Amniotic epithelial cell (primary cell): ENCODE measurements at regions not wholly inside any gene's neighbourhood (a gene's known extent, or its start where the extent isn't known, plus 50 kb on each side); places are given as distances from the start of the nearest gene placed in this dataset.
"Not testable (repeated sequence)": the region's sequence is repeated elsewhere in the genome, so short reads cannot be mapped to it uniquely, and the experiment has no call there.

Source experiments
- DNase-seq: peaks from one replicate; pipeline ENCODE4 v3.0.0-alpha.2; 2010; ENCODE audit warnings: low read depth

DNA sequence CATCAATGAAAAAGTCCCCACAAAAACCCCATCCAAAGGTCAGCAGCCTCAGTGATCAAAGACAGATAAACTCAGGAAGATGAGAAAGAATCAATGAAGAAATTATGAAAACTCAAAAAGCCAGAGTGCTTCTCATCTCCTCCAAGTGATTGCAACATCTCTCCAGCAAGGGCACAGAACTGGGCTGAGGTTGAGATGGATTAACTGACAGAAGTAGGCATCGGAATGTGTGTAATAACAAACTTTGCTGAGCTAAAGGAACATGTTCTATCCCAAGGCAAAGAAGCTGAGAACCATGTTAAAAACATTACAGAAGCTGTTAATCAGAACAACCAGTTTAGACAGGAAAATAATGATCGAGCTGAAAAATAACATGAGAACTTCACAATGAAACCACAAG lies 442.8 kb upstream of the SYT4 start:
- DNase-seq, result peak; percentile 56

DNA sequence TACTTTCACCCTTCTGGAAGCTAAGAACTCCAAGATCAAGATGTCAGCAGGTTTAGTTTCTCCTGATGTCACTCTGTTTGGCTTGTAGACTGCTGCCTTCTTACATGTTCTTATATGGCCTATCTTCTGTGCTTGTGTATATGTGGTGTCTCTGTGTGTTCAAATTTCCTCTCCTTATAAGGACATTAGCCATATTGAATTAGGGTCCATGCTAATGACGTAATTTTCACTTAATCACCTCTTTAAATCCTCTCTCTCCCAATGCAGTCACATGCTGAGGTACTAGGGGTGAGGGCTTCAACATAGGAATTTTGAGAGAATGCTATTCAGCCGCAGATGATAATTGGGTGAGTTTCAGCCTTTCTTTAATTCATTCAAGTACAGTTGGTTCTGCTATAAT lies 458.3 kb upstream of the SYT4 start:
- DNase-seq, result peak; percentile 1

DNA sequence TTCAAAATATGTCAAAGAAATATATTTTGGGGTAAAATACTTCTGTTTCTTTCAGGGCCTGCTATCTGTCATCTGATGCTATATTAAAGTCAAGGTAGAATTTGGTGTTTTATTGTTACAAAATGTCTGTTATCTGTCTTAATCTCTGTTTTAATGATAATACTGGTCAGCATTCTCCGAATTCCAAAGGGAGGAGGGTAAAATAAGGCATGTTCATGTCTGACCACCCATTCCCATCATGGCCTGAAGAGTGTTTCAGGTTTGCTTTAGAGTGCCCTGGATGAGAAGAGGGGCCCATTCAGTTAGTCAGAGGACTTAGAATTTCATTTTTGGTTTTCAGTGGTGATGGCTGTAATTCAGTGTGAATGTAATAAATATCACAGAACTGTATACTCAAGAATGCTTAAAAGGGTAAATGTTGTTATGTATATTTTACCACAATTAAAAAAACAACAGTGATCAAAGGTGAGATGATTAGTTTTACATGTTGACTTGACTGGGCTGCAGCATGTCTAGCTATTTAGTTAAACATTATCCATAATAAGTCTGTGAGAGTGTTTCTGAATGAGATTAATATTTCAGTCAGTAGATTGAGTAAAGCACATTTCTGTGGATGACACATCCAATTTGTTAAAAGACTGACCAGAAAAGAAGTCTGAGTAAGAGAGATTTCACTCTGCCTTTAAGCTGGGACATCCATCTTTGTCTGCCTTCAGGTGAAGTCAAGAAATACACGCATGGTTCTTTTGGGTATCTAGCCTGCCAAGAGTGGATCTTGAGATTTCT lies 467.9 kb upstream of the SYT4 start:
- DNase-seq, result peak; percentile 35

DNA sequence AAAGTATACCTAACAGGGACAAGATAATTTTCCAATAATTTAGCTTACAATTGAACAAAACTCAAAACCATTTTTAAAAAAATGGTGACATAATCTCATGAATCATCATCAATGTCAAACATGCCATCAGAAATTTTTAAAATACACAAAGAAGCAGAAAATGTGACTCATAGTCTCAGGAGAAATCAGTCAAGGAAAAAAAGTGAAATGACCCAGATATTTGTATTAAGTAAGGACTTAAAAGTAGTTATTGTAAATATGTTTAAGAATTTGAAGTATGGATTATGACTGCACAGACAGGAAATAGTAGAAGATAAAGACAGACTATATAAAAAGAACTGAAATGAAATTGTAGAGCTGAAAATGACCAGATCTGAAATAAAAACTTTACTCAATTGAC lies 473.9 kb upstream of the SYT4 start:
- peak; percentile 3 for DNase-seq

DNA sequence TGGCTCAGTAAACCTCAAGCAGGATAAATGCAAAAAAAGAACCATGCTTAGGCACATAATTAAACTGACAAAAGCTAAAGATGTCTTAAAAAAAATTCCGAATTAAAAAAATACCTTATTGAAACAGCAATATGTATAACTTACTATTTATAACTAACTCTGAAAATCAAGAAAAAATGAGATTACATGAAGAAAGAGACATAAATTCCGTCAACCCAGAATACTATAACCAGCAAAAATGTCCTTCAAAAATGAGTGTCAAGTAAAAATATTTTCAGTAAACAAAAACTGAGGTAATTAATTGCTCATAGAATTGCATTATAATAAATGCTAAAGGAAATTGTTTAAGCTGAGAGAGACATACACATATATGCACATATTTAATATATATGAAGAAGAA lies 474.5 kb upstream of the SYT4 start:
- DNase-seq, result peak; percentile 21

DNA sequence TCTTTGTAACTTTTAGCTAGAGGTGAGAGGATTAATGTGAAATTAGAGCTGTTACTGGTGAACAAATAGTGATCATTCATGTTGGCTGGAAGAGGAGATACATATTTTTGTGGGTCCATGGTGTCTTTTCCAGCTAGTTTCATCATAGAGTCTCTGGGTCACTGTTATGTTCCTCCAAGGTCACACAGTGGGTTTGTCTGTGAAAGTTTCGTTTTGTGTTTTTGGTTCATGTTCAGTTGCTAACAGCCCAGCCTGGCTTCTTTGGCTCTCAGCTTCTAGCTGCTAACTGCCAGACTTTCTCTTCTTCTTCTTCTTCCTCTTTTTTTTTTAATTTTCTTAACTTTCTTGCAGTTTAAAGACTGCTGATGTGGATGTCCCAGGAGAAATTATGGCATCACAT lies 480.0 kb upstream of the SYT4 start:
- no peak for DNase-seq

DNA sequence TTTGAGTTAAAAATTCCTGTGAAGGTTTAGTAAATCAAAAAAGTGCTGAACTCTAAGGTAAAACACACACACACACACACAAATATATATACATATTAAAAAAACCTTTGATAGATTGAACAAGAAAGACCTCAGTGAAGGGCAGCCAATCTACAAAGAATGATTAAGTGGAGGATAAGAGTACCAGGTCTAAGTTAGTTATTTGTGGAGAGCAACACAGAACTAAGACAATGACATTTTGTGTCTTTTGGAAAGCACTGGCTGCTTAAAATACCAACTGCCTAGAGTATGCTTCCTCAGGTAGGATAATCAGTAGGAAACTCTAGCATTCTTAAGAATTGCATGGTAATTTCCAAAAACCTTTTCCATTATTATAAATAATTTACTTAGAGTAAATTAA lies 481.4 kb upstream of the SYT4 start:
- no peak for DNase-seq

DNA sequence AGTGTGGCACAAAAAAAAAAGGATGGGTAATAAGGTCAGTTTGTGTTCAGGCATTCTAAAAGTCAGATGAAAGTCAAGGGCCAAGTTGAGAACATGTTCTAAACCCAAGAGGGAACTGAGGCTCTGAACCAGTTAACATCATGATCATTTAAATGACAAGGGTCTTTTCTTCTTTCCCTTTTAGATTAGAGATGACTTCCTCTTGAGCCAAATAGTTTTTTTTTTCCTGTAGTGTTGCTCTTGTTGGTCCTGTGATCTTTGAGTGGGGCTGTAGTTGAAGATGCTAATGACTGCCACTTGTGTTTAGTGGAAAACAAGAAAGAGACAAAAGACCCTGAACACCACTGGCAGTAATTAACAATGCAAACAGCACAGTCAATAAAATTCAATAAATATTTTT lies 482.7 kb upstream of the SYT4 start:
- no peak for DNase-seq

DNA sequence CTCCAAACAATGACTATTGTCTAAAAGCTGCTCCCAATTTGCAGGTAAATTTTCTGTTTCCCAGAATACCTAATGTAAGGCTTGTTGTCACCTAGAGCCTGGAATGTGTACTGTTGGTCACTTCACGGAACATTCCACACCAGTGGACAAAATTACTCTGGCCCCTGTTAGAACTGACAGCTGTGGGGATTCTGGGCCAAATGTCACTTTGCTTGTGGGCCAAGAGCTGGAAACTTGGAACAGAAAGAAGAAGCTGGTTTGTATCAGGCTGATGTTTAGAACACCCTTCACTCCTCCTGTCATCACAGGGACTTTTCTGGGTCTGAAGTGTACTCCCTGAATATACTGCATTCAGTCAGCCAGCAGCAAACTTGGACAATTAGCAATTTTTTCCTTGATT lies 495.6 kb upstream of the SYT4 start:
- no peak for DNase-seq

DNA sequence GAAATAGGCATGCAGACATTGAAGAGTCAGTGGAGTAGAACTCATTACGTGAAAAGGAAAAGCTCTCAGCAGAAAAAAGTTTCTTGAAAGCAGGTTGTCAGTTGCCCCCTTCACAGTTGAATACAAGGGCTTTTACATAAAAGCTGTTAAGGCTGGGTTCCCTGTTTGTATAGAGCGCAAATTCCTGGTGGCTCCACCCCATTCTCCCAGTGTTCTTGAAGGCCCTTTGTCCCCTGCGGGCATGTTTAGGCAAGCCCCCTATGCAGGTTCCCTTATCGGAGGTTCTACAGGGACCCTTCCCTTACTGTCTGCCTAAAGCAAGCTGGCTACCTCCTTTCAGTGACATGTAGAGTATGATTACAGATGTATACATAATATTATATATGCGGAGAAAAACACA lies 497.2 kb upstream of the SYT4 start:
- no peak for DNase-seq

DNA sequence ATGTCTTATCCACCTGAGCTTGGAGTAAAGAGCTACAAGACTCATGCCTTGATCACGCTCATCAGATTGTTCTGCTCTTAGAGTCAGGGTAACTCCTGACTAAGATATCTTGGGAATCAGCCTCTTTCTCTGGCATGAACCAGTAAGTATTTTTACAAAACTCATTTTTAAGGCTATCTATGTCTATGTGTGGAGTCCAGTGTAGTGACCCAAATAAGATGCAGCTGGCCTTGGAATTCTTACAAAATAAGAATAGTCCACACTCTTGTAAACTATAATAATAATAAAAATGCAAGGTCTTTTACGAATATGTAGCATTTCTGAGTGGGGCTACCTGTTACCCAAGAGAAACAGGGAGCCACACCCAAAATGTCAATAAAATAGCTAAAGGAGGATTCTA lies 498.3 kb upstream of the SYT4 start:
- no peak for DNase-seq

DNA sequence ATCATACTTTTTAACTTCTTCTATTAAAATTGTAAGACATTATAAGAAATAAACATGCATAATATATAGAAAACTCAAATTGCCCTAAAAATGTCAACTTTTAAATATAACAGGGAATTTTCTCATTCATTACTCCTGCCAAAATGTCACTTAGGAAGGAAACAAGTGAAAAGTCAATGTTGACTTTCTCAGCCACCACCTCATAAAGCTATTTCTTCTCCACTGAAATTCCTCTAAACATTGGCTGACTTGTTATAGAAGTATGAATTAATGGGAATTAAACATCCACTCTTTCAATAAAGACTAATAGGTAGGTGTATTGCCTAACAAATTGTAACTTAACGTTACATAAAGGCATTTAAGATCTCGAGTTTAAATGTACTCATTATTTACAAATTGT lies 499.7 kb upstream of the SYT4 start:
- DNase-seq, result no peak

DNA sequence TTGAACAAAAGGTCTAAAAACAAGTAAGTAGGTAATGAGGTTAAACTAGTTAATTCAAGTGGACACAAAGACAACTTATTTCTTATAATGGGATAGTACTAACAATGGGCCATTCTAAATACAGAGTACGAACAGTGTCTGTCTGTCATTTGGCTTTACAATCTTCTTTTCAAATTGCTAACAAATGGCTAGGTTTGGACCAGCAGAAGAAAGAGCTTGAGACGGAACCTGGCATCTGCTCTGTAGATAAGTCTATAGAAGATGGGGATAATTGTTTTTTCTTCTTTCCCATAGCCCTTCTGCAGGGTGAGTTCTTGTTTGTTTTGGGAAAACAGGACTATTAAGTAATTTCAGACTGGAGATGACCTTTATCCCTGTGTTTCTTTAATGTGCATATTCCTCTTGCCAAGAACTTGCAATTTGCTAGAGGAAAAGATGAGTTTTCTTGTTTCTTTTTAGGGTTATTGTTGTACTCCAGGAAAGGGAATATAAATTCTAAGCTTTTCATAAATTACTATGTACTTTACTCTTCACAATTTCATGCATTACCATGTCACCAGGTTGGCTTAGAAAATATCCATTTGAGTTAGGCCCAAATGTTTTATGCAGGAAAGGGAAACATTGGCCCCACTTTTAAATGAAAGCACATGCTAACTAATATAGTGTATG lies 500.5 kb upstream of the SYT4 start:
- DNase-seq, result no peak

DNA sequence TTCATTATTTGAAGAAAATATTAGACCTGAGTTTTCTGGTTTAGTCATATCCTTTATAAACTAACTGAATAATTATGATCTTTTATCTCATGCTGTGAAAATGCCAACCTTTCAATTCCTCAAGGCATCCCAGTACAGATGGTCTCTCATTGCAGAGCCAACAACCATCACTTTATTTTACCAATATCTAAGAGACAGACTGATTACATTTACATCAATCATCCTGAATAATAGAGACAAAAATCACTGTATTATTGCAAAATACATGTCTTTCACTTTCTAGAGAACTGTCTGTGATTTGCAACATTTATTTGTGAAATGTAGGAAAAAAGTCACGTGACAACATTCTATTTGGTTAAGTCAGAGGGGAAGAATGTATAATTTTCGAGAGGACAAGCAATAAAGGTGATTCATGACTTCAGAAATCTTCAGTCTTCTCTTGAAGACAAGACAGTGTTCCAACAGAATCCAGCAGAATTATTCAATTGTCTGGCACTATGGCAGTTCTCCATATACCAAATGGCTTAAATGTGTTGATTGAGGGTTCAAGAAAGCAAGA lies 503.6 kb upstream of the SYT4 start:
- DNase-seq, result peak; percentile 84

DNA sequence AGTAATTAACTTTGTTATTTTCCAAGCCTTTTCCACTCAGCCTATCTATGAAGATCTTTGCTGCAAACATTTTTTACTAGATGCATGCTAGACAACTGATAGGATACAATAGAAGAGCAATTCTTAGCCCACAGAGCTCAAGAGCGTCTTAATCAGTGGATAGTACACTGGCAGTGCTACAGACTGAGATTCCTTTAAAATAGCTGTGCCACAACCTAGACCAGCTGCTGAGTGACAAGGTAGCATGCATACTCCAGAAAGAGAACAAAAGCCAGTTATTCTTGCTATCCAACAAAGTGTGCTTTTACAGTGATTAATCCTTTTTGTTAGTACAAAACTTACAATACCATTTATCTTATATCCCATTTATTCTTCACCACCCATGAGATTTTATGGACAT lies 507.9 kb upstream of the SYT4 start:
- no peak for DNase-seq

DNA sequence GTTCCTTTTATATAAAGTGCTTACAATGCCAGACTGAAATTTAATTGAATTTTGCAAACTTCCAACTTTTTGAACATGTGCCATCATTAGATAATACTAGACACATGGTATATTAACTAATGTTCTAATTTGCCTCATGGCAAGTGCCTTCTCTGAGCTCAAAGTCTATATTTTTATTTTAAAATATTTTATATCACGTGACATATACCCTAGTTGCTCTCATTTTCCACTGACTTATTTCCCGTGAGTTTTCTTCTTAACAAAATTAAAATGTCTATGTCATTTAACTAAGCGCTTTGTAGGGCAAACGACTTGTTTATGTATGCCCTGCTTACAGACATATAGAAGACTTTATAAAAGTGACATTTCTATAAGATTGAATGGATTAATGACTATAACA lies 509.6 kb upstream of the SYT4 start:
- DNase-seq, result no peak

DNA sequence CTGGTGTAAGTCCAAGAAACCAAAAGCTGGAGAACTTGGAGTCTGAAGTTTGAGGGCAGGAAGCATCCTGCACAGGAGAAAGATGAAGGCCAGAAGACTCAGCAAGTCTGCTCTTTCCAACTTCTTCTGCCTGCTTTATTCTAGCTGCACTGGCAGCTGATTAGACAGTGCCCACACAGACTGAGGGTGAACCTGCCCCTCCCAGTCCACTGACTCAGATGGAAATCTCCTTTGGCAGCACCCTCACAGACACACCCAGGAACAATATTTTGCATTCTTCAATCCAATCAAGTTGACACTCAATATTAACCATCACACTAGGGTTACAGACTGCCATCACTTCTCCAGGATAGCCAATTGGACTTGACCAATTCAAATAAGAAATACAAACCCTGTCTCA lies 510.4 kb upstream of the SYT4 start:
- not testable (repeated sequence) for DNase-seq

DNA sequence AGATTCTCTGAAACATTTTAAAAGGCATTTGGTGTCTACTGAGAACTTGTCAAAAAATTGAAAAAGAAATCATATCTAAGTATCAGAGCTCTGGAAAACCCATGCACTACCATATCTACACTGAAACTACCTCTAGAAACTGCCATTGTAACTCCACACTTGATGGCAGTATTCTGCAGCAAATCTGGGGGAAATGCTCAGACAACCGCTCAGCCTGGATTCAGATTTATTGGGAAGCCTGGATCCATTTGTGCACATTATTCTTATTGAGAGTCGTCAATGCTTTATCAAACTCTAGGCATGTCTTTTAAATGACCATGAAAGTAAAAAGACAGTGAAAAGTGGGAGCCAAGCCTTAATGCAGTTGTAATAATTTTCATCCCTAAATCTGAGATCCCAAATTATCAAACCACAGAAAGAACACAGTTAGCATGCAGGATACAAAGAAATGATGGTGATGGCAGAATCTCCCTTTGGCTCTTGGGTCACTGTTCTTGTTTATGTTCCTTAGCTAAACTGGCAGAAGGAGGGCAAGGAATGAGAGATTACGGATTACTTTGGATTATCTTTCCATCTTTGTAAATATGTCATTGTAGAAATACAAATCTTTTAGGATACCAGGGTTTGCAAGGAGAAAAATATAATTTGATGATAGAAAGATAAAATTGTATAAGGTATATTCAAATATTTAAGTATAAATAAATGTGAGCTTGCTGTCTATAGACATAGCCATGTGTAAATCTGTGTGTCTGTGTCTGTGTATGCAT lies 512.1 kb upstream of the SYT4 start:
- DNase-seq, result peak; percentile 4

DNA sequence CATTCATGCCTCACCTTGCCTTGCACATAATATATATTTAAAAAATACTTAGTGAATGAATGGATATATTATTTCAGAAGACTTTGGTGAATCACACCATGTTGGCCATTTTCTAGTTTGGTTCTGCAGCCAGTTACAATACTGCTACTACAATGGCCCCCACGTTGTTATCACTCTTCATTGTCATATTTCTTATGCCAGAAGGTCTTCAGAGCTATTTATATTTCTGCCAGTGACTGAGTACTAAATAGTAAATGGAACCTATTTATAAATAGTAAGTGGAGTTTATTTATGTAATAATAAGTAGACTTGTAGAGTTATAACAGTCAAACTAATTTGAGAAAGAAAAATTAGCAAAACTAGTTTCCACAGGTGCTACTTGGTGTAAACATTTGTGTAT lies 516.6 kb upstream of the SYT4 start:
- DNase-seq, result no peak

DNA sequence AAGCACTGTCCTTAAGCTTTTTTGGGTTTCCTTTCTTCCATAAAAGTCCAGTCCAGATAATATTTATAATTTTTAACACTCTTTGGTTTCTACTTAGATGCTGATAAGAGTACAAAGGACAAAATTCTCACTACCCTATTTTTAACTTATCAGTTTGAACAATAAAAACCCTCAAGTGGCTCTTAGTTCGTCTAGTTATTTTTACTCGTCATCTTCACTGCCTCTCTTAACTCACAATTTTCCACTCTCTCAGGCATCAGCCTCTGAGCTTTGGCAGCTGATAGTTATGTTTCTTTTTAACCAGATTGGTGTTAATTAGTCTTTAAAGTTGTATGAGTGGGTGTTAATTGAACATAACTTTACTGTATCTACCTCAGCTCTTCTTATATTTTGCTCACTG lies 517.1 kb upstream of the SYT4 start:
- DNase-seq, result no peak

DNA sequence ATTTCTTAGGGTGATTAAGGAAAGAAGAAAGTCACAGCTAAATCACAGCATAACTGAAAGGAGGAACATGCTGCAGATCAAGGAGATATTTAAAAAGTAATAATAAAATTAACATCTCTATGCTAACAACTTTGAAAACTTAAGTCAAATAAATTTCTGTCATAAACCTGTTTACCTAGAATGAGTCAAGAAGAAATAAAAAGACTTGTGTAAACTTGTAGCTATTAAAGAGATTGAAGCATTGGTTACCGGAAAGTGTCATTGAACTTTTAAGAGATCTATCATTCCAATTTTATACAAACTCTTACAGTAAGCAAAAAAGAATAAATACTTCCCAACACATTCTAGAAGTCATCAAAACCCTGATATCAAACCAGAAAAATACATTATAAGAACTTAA lies 520.1 kb upstream of the SYT4 start:
- no peak for DNase-seq

DNA sequence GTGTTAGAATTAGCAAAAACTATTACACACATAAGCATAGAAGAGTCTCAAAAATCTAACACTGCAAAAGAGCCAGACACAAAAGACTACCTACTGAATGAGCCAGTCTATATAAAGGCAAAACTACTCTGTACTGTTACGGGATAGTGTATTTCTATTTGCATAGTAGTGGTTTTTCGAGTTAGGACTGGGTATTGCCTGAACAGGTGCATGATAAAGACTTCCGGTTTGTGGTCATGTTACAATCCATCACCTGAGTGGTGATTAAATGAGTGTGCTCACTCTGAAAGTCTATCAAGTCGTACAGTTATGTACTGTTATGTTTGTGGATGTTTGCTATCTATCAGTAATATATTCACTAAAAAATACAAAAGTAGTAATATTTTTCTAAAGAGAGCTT lies 523.3 kb upstream of the SYT4 start:
- DNase-seq, result no peak

DNA sequence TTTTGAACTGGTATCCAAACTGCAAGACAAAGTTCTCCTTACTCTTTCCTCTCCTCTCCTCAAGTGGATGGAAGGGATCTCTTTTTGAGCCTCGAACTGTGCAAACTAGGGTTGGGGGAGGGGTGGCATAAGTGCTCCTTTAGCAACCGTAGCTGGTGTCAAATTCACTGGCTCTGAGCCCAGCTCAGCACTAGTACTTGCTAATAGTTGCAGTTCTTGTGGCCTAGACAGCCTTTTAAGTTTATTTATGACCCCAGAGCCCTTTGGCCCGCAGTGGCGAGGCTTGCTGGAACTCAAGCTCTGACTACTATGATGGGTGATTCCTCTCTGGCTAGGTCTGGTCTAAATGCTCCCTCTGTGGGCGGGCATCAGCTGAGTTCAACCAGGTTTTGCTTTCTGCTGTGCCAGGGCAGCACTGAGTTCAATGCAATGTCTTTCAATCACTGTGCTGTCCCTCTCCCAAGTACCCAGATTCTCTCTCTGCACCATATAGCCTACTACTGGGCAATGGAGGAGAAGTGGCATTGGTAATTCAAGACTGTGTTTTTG lies 528.4 kb upstream of the SYT4 start:
- DNase-seq, result peak; percentile 20
